Body of pancreas (tissue), 4 donors: ENCODE measurements at regions not wholly inside any gene's neighbourhood (a gene's known extent, or its start where the extent isn't known, plus 50 kb on each side); places are given as distances from the start of the nearest gene placed in this dataset.

Experiments used
- CTCF ChIP-seq, 7 experiments: fragments of 450-650 bp in 4 of 7; fragments of 200-600 bp in 3 of 7; sonication (generic) in 3 of 7; IDR thresholded peaks; one replicate each; pipeline ENCODE4 v1.5.1; 2016 to 2019; ENCODE audit warnings: antibody characterized with exemption in 7 of 7
- POLR2A ChIP-seq, 3 donors: fragments of 450-650 bp; IDR thresholded peaks; one replicate each; pipeline ENCODE4 v1.6.1; 2016; ENCODE audit warnings: antibody characterized with exemption in 3 of 3, mild to moderate bottlenecking in 2 of 3

DNA sequence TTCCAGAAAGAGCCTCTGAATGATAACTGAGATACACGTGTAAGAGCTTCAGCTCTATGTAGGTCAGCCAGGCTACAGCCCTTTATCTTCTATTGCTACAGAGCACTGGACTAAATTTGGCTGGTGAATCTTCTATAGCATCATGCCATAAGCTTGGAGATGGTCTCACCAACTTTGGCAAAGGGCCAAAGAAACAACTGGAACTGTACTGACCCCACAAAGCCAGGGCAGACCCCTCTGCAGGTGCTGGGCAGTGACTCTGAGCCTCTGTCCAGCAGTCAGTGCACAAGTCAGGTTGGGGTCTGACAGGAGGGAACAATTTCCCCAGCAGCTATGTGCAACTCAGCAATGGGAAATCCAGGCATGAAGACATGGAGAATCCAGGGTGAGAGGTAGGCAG is 57.8 kb upstream of the NFASC start:
- no peak for TF ChIP-seq CTCF (IDR thresholded peaks at IDR 0.05)
- no peak for TF ChIP-seq POLR2A (IDR thresholded peaks at IDR 0.05)
